HG02973 (cell line): ENCODE measurements at regions not wholly inside any gene's neighbourhood (a gene's known extent, or its start where the extent isn't known, plus 50 kb on each side); places are given as distances from the start of the nearest gene placed in this dataset.
"Not testable (repeated sequence)": the region's sequence is repeated elsewhere in the genome, so short reads cannot be mapped to it uniquely, and the experiment has no call there.

Source experiments
- ATAC-seq: cut with Tn5 transposase; IDR thresholded peaks from one replicate; pipeline ENCODE4 v1.9.1; 2021; ENCODE audit warnings: moderate library complexity; ENCODE audit not compliant: unreplicated experiment

GRCh38 chr10:28354511-28354910 lies 51.6 kb upstream of the MPP7 start:
- no peak for ATAC-seq

- no peak for ATAC-seq
Measured at GRCh38 chr10:28355376-28355775, 52.5 kb upstream of the MPP7 start.

- ATAC-seq, result no peak
Measured at GRCh38 chr10:28359334-28359733, 56.5 kb upstream of the MPP7 start.

GRCh38 chr10:28360175-28360574 lies 57.3 kb upstream of the MPP7 start:
- no peak for ATAC-seq

GRCh38 chr10:28363376-28363775 lies 60.5 kb upstream of the MPP7 start:
- no peak for ATAC-seq

GRCh38 chr10:28365840-28366239 lies 63.0 kb upstream of the MPP7 start:
- ATAC-seq, result no peak

- no peak for ATAC-seq
Measured at GRCh38 chr10:28366994-28367393, 64.1 kb upstream of the MPP7 start.

- ATAC-seq, result no peak
Measured at GRCh38 chr10:28367413-28367812, 64.5 kb upstream of the MPP7 start.

GRCh38 chr10:28367929-28368484 lies 65.1 kb upstream of the MPP7 start:
- peak; percentile 94 for ATAC-seq

GRCh38 chr10:28370107-28370835 lies 67.4 kb upstream of the MPP7 start:
- ATAC-seq, result no peak

- ATAC-seq, result not testable (repeated sequence)
Measured at GRCh38 chr10:28371638-28372037, 68.8 kb upstream of the MPP7 start.

GRCh38 chr10:28374036-28374435 lies 71.2 kb upstream of the MPP7 start:
- ATAC-seq, result no peak

GRCh38 chr10:28375399-28376354 lies 72.8 kb upstream of the MPP7 start:
- no peak for ATAC-seq

GRCh38 chr10:28378986-28379585 lies 76.2 kb upstream of the MPP7 start:
- no peak for ATAC-seq

GRCh38 chr10:28381466-28381865 lies 78.6 kb upstream of the MPP7 start:
- ATAC-seq, result no peak

- peak; percentile 92 for ATAC-seq
Measured at GRCh38 chr10:28381903-28382347, 79.1 kb upstream of the MPP7 start.

GRCh38 chr10:28382525-28383269 lies 79.8 kb upstream of the MPP7 start:
- no peak for ATAC-seq

- ATAC-seq, result no peak
Measured at GRCh38 chr10:28384557-28384956, 81.7 kb upstream of the MPP7 start.

- ATAC-seq, result no peak
Measured at GRCh38 chr10:28385748-28386502, 83.1 kb upstream of the MPP7 start.

GRCh38 chr10:28386503-28386868 lies 83.6 kb upstream of the MPP7 start:
- ATAC-seq, result no peak
